A549 (cell line): ENCODE measurements at regions not wholly inside any gene's neighbourhood (a gene's known extent, or its start where the extent isn't known, plus 50 kb on each side); places are given as distances from the start of the nearest gene placed in this dataset.

Experiments
- ATAC-seq, 2 experiments: fragments of 200-7000 bp in 1 of 2; fragments of >200 bp in 1 of 2; cut with Nextera tagmentation in 1 of 2; cut with Tn5 transposase in 1 of 2; 3 replicates each; pipeline versions ENCODE4 v1.8.0 to v1.9.1; 2018 to 2020; ENCODE audit warnings: mild to moderate bottlenecking in 1 of 2, moderate library complexity in 1 of 2
- CTCF ChIA-PET: fragments of 300-600 bp; sonication (Branson Sonifier 250); formaldehyde crosslinking; extraction: SDS; loops from one replicate; lab custom pipeline; 2021; ENCODE audit warnings: antibody characterized with exemption, inconsistent platforms; lab: Yijun Ruan, JAX
- POLR2A ChIA-PET: fragments of 350-600 bp; formaldehyde crosslinking; extraction: SDS; loops from one replicate; lab custom pipeline; 2021; ENCODE audit warnings: antibody characterized with exemption, inconsistent platforms; lab: Yijun Ruan, JAX
- DNase-seq, 2 experiments: peaks; one replicate each; pipeline versions ENCODE4 v3.0.0 to v3.0.0-alpha.2; 2011 to 2016; ENCODE audit warnings: low read depth in 1 of 2, low spot score in 1 of 2
- FAIRE-seq: peaks from 2 replicates; lab custom pipeline; 2011; peaks lifted over from hg19 to GRCh38; lab: Jason Lieb, UNC
- H3K27ac ChIP-seq, 2 experiments: fragments of >200 bp; sonication (Bioruptor Twin); formaldehyde crosslinking; 3 replicates each; pipeline ENCODE4 v1.5.1; 2016 to 2017
- H3K4me1 ChIP-seq: fragments of >200 bp; sonication (Bioruptor Twin); formaldehyde crosslinking; 3 replicates; pipeline ENCODE4 v1.6.1; 2016
- H3K4me2 ChIP-seq: fragments of >200 bp; sonication (Bioruptor Twin); formaldehyde crosslinking; 3 replicates; pipeline ENCODE4 v1.6.1; 2016
- H3K4me3 ChIP-seq: fragments of >200 bp; sonication (Bioruptor Twin); formaldehyde crosslinking; 3 replicates; pipeline ENCODE4 v1.5.1; 2016
- H3K9me3 ChIP-seq: fragments of >200 bp; sonication (Bioruptor Twin); formaldehyde crosslinking; 3 replicates; pipeline ENCODE4 v1.6.1; 2016
- CEBPB ChIP-seq, 2 experiments: fragments of >200 bp in 1 of 2; sonication (Bioruptor Twin) in 1 of 2; formaldehyde crosslinking in 1 of 2; IDR thresholded peaks; 2 replicates each; pipeline ENCODE4 v1.6.1; 2012 to 2016
- CHD2 ChIP-seq: fragments of 150-350 bp; IDR thresholded peaks from 2 replicates; pipeline ENCODE4 v1.6.1; 2014; ENCODE audit warnings: low read length; ENCODE audit not compliant: partially characterized antibody
- CHD4 ChIP-seq: fragments of 200-600 bp; sonication (generic); IDR thresholded peaks from 2 replicates; pipeline ENCODE4 v1.6.1; 2016; ENCODE audit warnings: antibody characterized with exemption, mild to moderate bottlenecking, borderline replicate concordance
- EP300 ChIP-seq, 2 experiments: fragments of >200 bp; sonication (Bioruptor Twin); formaldehyde crosslinking; IDR thresholded peaks; 2 replicates in 1 of 2; 3 replicates in 1 of 2; pipeline ENCODE4 v1.6.1; 2016 to 2017
- ESRRA ChIP-seq: fragments of 150-350 bp; IDR thresholded peaks from 2 replicates; pipeline ENCODE4 v1.6.1; 2014; ENCODE audit warnings: mild to moderate bottlenecking, low read length, borderline replicate concordance
- FOSL2 ChIP-seq, 2 experiments: fragments of 450-650 bp in 1 of 2; fragments of >200 bp in 1 of 2; sonication (Bioruptor Twin) in 1 of 2; formaldehyde crosslinking; IDR thresholded peaks; 2 replicates each; pipeline versions ENCODE4 v1.5.0 to v1.6.1; 2016 to 2020; ENCODE audit warnings: mild to moderate bottlenecking in 1 of 2, moderate library complexity in 1 of 2
- GATA3 ChIP-seq: IDR thresholded peaks from 2 replicates; pipeline ENCODE4 v1.6.1; 2012; ENCODE audit warnings: borderline replicate concordance
- HEYL ChIP-seq: fragments of 250-450 bp; sonication (Bioruptor Pico); IDR thresholded peaks from 2 replicates; pipeline ENCODE4 v1.8.0; 2021; ENCODE audit warnings: mild to moderate bottlenecking, moderate library complexity
- HOXB13 ChIP-seq: fragments of 250-450 bp; sonication (Bioruptor Pico); IDR thresholded peaks from 2 replicates; pipeline ENCODE4 v1.5.0; 2020; ENCODE audit warnings: low read depth, mild to moderate bottlenecking, moderate library complexity
- HOXB5 ChIP-seq: fragments of 250-450 bp; sonication (Bioruptor Pico); IDR thresholded peaks from 2 replicates; pipeline ENCODE4 v1.5.0; 2020; ENCODE audit warnings: mild to moderate bottlenecking, moderate library complexity
- JUN ChIP-seq, 2 experiments: fragments of >200 bp; sonication (Bioruptor Twin); formaldehyde crosslinking; IDR thresholded peaks; 2 replicates in 1 of 2; 3 replicates in 1 of 2; pipeline ENCODE4 v1.6.1; 2016 to 2017
- JUNB ChIP-seq: fragments of >200 bp; sonication (Bioruptor Twin); formaldehyde crosslinking; IDR thresholded peaks from 2 replicates; pipeline ENCODE4 v1.6.1; 2016
- KDM5A ChIP-seq: fragments of 200-600 bp; sonication (generic); IDR thresholded peaks from 2 replicates; pipeline ENCODE4 v1.6.1; 2016; ENCODE audit warnings: antibody characterized with exemption, mild to moderate bottlenecking
- MAZ ChIP-seq: fragments of 150-350 bp; IDR thresholded peaks from 2 replicates; pipeline ENCODE4 v1.6.1; 2014; ENCODE audit warnings: antibody characterized with exemption, low read depth, low read length, borderline replicate concordance
- MYC ChIP-seq: IDR thresholded peaks from 2 replicates; pipeline ENCODE4 v1.6.1; 2012; ENCODE audit warnings: mild to moderate bottlenecking, inconsistent platforms, low read length, improper control_type of control experiment, borderline replicate concordance
- POLR2A ChIP-seq: IDR thresholded peaks from 2 replicates; pipeline ENCODE4 v1.6.1; 2012; ENCODE audit warnings: mild to moderate bottlenecking, low read length
- RAD21 ChIP-seq, 2 experiments: fragments of >200 bp in 1 of 2; sonication (Bioruptor Twin) in 1 of 2; formaldehyde crosslinking in 1 of 2; IDR thresholded peaks in 1 of 2; conservative IDR thresholded peaks in 1 of 2; 2 replicates in 1 of 2; 3 replicates in 1 of 2; pipeline ENCODE4 v1.6.1; 2012 to 2018; ENCODE audit warnings: inconsistent platforms in 1 of 2
- RFX5 ChIP-seq: fragments of 450-650 bp; IDR thresholded peaks from 2 replicates; pipeline ENCODE4 v1.7.1; 2014; ENCODE audit warnings: antibody characterized with exemption, mild to moderate bottlenecking, moderate library complexity
- RNF2 ChIP-seq: fragments of 200-600 bp; sonication (generic); IDR thresholded peaks from 2 replicates; pipeline ENCODE4 v1.6.1; 2016; ENCODE audit warnings: low read depth, mild to moderate bottlenecking, antibody characterized with exemption, moderate library complexity, borderline replicate concordance
- SREBF2 ChIP-seq: fragments of 450-650 bp; IDR thresholded peaks from 2 replicates; pipeline ENCODE4 v1.6.1; 2014; ENCODE audit warnings: mild to moderate bottlenecking, moderate library complexity
- TFCP2L1 ChIP-seq: fragments of 250-450 bp; sonication (Bioruptor Pico); IDR thresholded peaks from 2 replicates; pipeline ENCODE4 v1.5.0; 2021; ENCODE audit warnings: mild to moderate bottlenecking
- TP53 ChIP-seq: fragments of 250-450 bp; sonication (Bioruptor Pico); IDR thresholded peaks from 2 replicates; pipeline ENCODE4 v1.5.0; 2021; ENCODE audit warnings: mild to moderate bottlenecking, moderate library complexity
- ZC3H11A ChIP-seq: fragments of 450-650 bp; IDR thresholded peaks from 2 replicates; pipeline ENCODE4 v1.6.1; 2014; ENCODE audit warnings: antibody characterized with exemption, mild to moderate bottlenecking
- ZFP36 ChIP-seq: fragments of 450-650 bp; IDR thresholded peaks from 2 replicates; pipeline ENCODE4 v1.6.1; 2014; ENCODE audit warnings: borderline replicate concordance; ENCODE audit not compliant: partially characterized antibody
- WGBS: methylation state at CpG from one replicate; pipeline ENCODE4 v1.1.6; 2017; ENCODE audit errors: missing lambda C conversion rate; 5-methylcytosine and 5-hydroxymethylcytosine counted together
- TF ChIP-seq, protein P1 (sequence below): IDR thresholded peaks from 2 replicates; pipeline ENCODE4 v1.6.1; 2012
- TF ChIP-seq, protein P2 (sequence below): IDR thresholded peaks from 2 replicates; pipeline ENCODE4 v1.6.1; 2012
- TF ChIP-seq, protein P3 (sequence below): fragments of 200-600 bp; sonication (generic); IDR thresholded peaks from 2 replicates; pipeline ENCODE4 v1.6.1; 2016; ENCODE audit warnings: antibody characterized with exemption, mild to moderate bottlenecking, moderate library complexity
- TF ChIP-seq, protein P4 (sequence below): IDR thresholded peaks from 2 replicates; pipeline ENCODE4 v1.6.1; 2012; ENCODE audit warnings: low read depth, borderline replicate concordance
- TF ChIP-seq, protein P5 (sequence below): fragments of 250-450 bp; sonication (Bioruptor Pico); IDR thresholded peaks from 2 replicates; pipeline ENCODE4 v1.5.0; 2021; ENCODE audit warnings: mild to moderate bottlenecking, moderate library complexity, borderline replicate concordance
- TF ChIP-seq, protein P6 (sequence below): fragments of >200 bp; sonication (Bioruptor Twin); formaldehyde crosslinking; IDR thresholded peaks from 2 replicates; pipeline ENCODE4 v1.6.1; 2016

DNA sequence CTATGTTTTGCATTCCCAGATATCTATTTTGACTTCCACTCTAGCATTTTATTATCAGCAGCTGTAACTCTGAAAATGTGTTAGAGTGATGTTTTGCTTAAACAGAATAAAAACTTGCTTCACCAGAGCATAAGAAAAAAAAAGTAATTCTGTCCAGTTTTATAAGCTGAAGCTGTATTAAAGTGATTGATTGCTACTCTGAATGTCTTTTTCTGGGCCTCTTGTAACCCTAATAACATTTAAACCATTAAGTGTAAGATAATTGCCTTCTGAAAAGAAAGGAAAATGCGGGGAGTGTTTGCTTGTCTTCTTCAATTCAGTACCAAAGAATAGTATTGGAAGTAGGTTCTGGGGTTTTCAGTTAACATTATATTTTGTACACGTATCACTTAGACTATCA is 57.9 kb upstream of the UBE2E1 start:
- ATAC-seq (no peak), DNase-seq (no peak), FAIRE-seq (no peak)
- Histone ChIP-seq H3K4me2 (peak overlapping the region; percentile 58), H3K27ac (peak overlapping the region; percentile 53 to 78), H3K9me3 (no peaks in the 10 kb centered on the region), H3K4me3 (no peak overlapping the region), H3K4me1 (peaks cover 60% of the 10 kb centered on the region)
- ChIA-PET POLR2A (no interaction called here), CTCF (interaction anchor here (1.0 kb wide), 1 partner anchor 34 kb away, joined by 5 read pairs; no protein-coding TSS in a partner anchor)
- no peak for TF ChIP-seq ZC3H11A
- no peak for TF ChIP-seq RAD21 (conservative IDR thresholded peaks at IDR 0.05 in 1 of 2, IDR thresholded peaks at IDR 0.05 in 1 of 2)
- TF ChIP-seq HEYL (CRISPR knock-in tag), result no peak
- 77% methylated on average over 2 of the region's 2 CpGs for WGBS

DNA sequence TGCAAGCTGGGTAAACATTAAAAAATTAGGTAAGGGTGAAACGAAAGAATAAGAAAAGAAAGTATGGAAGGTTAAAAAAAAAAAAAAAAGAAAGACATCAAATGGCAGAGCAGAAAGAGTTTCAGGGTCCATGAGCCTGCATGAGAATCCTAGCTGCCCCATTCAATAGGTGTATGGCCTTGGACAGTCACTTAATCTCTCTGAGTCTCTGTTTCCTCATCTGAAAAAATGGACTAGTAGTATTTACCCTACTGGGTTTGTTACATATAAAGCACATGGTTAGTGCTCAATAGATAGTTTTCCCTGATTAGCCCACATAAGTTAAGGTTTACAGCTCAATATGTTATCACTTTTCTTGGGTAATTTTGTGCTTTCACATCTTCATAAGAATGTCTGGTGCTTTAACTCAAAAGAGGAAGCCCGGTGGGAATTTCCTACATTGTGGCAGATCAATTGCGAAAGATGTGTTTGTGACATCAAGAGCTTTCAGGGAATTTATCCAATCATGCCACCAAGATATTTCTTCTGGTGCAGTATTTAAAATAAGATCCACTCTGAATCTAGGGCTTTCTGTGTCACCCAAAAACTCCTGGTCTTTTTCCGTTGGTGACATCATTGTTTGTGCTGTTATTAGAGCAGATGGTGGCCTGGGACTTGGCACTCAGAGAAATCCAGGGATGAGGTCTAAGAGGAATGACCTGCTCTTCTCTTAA is 57.2 kb upstream of the UBE2E1 start:
- DNase-seq, result peak in 1 of 2 experiments; percentile 79
- TF ChIP-seq, protein P1, sequence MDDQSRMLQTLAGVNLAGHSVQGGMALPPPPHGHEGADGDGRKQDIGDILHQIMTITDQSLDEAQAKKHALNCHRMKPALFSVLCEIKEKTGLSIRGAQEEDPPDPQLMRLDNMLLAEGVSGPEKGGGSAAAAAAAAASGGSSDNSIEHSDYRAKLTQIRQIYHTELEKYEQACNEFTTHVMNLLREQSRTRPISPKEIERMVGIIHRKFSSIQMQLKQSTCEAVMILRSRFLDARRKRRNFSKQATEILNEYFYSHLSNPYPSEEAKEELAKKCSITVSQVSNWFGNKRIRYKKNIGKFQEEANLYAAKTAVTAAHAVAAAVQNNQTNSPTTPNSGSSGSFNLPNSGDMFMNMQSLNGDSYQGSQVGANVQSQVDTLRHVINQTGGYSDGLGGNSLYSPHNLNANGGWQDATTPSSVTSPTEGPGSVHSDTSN, result no peak
- TF ChIP-seq, protein P2, sequence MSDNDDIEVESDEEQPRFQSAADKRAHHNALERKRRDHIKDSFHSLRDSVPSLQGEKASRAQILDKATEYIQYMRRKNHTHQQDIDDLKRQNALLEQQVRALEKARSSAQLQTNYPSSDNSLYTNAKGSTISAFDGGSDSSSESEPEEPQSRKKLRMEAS, result peak; percentile 43
- no peak for TF ChIP-seq TP53 (CRISPR knock-in tag)
- TF ChIP-seq SREBF2, result no peak
- TF ChIP-seq KDM5A, result no peak
- no peak for TF ChIP-seq MYC
- TF ChIP-seq, protein P3, sequence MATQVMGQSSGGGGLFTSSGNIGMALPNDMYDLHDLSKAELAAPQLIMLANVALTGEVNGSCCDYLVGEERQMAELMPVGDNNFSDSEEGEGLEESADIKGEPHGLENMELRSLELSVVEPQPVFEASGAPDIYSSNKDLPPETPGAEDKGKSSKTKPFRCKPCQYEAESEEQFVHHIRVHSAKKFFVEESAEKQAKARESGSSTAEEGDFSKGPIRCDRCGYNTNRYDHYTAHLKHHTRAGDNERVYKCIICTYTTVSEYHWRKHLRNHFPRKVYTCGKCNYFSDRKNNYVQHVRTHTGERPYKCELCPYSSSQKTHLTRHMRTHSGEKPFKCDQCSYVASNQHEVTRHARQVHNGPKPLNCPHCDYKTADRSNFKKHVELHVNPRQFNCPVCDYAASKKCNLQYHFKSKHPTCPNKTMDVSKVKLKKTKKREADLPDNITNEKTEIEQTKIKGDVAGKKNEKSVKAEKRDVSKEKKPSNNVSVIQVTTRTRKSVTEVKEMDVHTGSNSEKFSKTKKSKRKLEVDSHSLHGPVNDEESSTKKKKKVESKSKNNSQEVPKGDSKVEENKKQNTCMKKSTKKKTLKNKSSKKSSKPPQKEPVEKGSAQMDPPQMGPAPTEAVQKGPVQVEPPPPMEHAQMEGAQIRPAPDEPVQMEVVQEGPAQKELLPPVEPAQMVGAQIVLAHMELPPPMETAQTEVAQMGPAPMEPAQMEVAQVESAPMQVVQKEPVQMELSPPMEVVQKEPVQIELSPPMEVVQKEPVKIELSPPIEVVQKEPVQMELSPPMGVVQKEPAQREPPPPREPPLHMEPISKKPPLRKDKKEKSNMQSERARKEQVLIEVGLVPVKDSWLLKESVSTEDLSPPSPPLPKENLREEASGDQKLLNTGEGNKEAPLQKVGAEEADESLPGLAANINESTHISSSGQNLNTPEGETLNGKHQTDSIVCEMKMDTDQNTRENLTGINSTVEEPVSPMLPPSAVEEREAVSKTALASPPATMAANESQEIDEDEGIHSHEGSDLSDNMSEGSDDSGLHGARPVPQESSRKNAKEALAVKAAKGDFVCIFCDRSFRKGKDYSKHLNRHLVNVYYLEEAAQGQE, result no peak
- no peak for TF ChIP-seq ZC3H11A
- TF ChIP-seq CHD4, result no peak
- TF ChIP-seq, protein P4, sequence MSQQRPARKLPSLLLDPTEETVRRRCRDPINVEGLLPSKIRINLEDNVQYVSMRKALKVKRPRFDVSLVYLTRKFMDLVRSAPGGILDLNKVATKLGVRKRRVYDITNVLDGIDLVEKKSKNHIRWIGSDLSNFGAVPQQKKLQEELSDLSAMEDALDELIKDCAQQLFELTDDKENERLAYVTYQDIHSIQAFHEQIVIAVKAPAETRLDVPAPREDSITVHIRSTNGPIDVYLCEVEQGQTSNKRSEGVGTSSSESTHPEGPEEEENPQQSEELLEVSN, result no peak
- TF ChIP-seq HOXB5, result no peak
- no peak for TF ChIP-seq MAZ
- 0 out of 2 replicates have a peak, but pooled peaks have one; percentile 28 for TF ChIP-seq GATA3
- no peak for TF ChIP-seq RNF2
- no peak for TF ChIP-seq RFX5
- no peak for TF ChIP-seq JUNB
- no peak for TF ChIP-seq CHD2
- TF ChIP-seq FOSL2 (IDR thresholded peaks at IDR 0.05), result no peak
- TF ChIP-seq FOSL2 (CRISPR knock-in tag; IDR thresholded peaks at IDR 0.05), result peak; percentile 17
- TF ChIP-seq EP300 (IDR thresholded peaks at IDR 0.05), result peak; percentile 37 to 42; a peak in 2 of 5 replicates
- TF ChIP-seq ESRRA, result no peak
- TF ChIP-seq ZFP36, result no peak
- TF ChIP-seq TFCP2L1, result no peak
- TF ChIP-seq, protein P5, sequence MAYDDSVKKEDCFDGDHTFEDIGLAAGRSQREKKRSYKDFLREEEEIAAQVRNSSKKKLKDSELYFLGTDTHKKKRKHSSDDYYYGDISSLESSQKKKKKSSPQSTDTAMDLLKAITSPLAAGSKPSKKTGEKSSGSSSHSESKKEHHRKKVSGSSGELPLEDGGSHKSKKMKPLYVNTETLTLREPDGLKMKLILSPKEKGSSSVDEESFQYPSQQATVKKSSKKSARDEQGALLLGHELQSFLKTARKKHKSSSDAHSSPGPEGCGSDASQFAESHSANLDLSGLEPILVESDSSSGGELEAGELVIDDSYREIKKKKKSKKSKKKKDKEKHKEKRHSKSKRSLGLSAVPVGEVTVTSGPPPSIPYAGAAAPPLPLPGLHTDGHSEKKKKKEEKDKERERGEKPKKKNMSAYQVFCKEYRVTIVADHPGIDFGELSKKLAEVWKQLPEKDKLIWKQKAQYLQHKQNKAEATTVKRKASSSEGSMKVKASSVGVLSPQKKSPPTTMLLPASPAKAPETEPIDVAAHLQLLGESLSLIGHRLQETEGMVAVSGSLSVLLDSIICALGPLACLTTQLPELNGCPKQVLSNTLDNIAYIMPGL (CRISPR knock-in tag), result no peak
- TF ChIP-seq HOXB13 (CRISPR knock-in tag), result no peak
- TF ChIP-seq, protein P6, sequence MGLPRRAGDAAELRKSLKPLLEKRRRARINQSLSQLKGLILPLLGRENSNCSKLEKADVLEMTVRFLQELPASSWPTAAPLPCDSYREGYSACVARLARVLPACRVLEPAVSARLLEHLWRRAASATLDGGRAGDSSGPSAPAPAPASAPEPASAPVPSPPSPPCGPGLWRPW, result peak; percentile 68; the same call in 1 of the 2 replicates
- TF ChIP-seq JUN (IDR thresholded peaks at IDR 0.05), result peak in 1 of 2 experiments; percentile 51; a peak in 2 of 5 replicates
- peak; percentile 91 to 93 for TF ChIP-seq CEBPB (IDR thresholded peaks at IDR 0.05)
- no peak for TF ChIP-seq POLR2A
- TF ChIP-seq, all 56 proteins: peak for 7
- POLR2A ChIA-PET, result no interaction called here
- ATAC-seq (peak; percentile 60 to 76), FAIRE-seq (no peak)
- H3K4me3 ChIP-seq, result no peak overlapping the region
- peaks cover 53% of the 10 kb centered on the region for H3K4me1 ChIP-seq
- WGBS, result 13% methylated on average over 4 of the region's 4 CpGs
- H3K27ac ChIP-seq, result peak overlapping the region; percentile 53 to 78
- H3K9me3 ChIP-seq, result no peaks in the 10 kb centered on the region
- CTCF ChIA-PET, result interaction anchor here (1.0 kb wide), 1 partner anchor 35 kb away, joined by 5 read pairs; no protein-coding TSS in a partner anchor
- peak overlapping the region; percentile 58 for H3K4me2 ChIP-seq
